Astrocyte (in vitro differentiated cells and primary cell): ENCODE measurements at regions not wholly inside any gene's neighbourhood (a gene's known extent, or its start where the extent isn't known, plus 50 kb on each side); places are given as distances from the start of the nearest gene placed in this dataset.

Source experiments
- CTCF ChIP-seq: IDR thresholded peaks from 2 replicates; pipeline ENCODE4 v1.5.1; 2011; ENCODE audit warnings: low read depth, mild to moderate bottlenecking, inconsistent platforms, low read length, moderate library complexity; ENCODE audit not compliant: insufficient read depth
- EZH2 ChIP-seq: IDR thresholded peaks from 2 replicates; pipeline ENCODE4 v1.6.1; 2012; ENCODE audit warnings: mild to moderate bottlenecking, low read length, inconsistent platforms; ENCODE audit not compliant: insufficient read depth

DNA sequence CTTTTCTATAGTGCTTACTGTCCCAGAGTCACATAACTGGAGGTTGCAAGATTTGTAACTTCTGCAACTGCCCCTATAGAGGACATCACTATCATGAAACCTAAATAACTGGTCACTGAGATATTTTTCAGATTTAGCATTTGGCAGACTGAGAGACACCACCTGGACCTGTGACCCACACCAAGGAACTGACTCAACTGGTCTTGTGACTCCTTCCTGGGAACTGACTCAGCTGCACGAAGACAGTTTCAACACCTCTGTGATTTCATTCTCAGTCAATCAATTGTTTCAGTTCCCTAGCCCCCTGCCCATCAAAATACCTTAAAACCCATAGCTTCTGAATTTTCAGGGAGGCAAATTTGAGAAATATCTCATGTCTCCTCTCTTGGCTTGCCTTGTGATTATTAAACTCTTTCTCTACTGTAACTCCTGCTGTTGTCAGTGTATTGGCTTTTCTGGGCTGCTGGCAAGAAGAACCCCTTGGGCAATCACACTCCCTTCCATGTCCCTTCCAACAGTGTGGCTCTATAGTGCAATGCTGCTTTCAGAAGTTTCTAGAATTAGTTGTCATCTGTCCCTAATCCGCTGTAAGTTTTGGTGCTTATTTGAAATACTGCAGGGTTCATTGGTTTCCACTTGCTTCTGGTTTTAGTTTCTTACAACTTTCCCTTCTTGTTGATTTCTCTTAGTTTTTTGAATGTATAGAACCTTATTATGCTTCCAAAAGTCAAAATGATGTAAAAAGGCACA is 127.8 kb upstream of the ADCY1 start:
- no peak for TF ChIP-seq CTCF
- no peak for TF ChIP-seq EZH2
